Endodermal cell (in vitro differentiated cells): ENCODE measurements at regions not wholly inside any gene's neighbourhood (a gene's known extent, or its start where the extent isn't known, plus 50 kb on each side); places are given as distances from the start of the nearest gene placed in this dataset.

Experiments used
- DNase-seq: peaks from one replicate; pipeline ENCODE4 v3.0.0-alpha.2; 2017
- H3K27ac ChIP-seq: 2 replicates; pipeline ENCODE4 v1.5.1; 2013; ENCODE audit warnings: mild to moderate bottlenecking, low read depth, low read length, moderate library complexity
- H3K27me3 ChIP-seq: 2 replicates; pipeline ENCODE4 v1.6.1; 2013; ENCODE audit warnings: mild to moderate bottlenecking, low read length, moderate library complexity; ENCODE audit not compliant: insufficient read depth, control insufficient read depth, poor library complexity, severe bottlenecking
- H3K36me3 ChIP-seq: 2 replicates; pipeline ENCODE4 v1.7.0; 2013; ENCODE audit warnings: mild to moderate bottlenecking, low read length, moderate library complexity; ENCODE audit not compliant: control insufficient read depth, insufficient read depth
- H3K4me1 ChIP-seq: one replicate; pipeline ENCODE4 v1.7.0; 2013; ENCODE audit warnings: low read length; ENCODE audit not compliant: control insufficient read depth, insufficient read depth
- H3K4me3 ChIP-seq: 2 replicates; pipeline ENCODE4 v1.5.1; 2013; ENCODE audit warnings: mild to moderate bottlenecking, low read length, moderate library complexity
- H3K9ac ChIP-seq: 2 replicates; pipeline ENCODE4 v1.6.1; 2013; ENCODE audit warnings: mild to moderate bottlenecking, low read length, moderate library complexity; ENCODE audit not compliant: poor library complexity, severe bottlenecking; ENCODE audit errors: extremely low read depth
- H3K9me3 ChIP-seq: 2 replicates; pipeline ENCODE4 v1.6.1; 2013; ENCODE audit warnings: mild to moderate bottlenecking, low read length, moderate library complexity; ENCODE audit not compliant: control insufficient read depth
- H3K27ac Mint-ChIP-seq: 2 replicates; pipeline ENCODE4 v1.8.0; 2020; ENCODE audit warnings: mixed read lengths
- H3K27me3 Mint-ChIP-seq: 2 replicates; pipeline ENCODE4 v1.8.0; 2021; ENCODE audit warnings: mild to moderate bottlenecking, mixed read lengths; ENCODE audit not compliant: insufficient read depth
- H3K36me3 Mint-ChIP-seq: 2 replicates; pipeline ENCODE4 v1.8.0; 2020; ENCODE audit warnings: low read depth, mixed read lengths
- H3K4me1 Mint-ChIP-seq: 2 replicates; pipeline ENCODE4 v1.8.0; 2020; ENCODE audit warnings: mixed read lengths
- H3K4me3 Mint-ChIP-seq: 2 replicates; pipeline ENCODE4 v1.8.0; 2020; ENCODE audit warnings: mild to moderate bottlenecking, moderate library complexity, mixed read lengths
- H3K9me3 Mint-ChIP-seq: 2 replicates; pipeline ENCODE4 v1.8.0; 2020; ENCODE audit warnings: mild to moderate bottlenecking, mixed read lengths
- WGBS, 2 experiments: methylation state at CpG; one replicate each; pipeline versions ENCODE4 v1.1.5 to v1.1.7; 2013; ENCODE audit warnings: missing lambda C conversion rate in 2 of 2, mixed read lengths in 1 of 2; ENCODE audit not compliant: insufficient coverage in 1 of 2, insufficient read length in 1 of 2; 5-methylcytosine and 5-hydroxymethylcytosine counted together
- TF ChIP-seq, protein P1 (sequence below): fragments of 200-600 bp; sonication (generic); conservative IDR thresholded peaks from 2 replicates; pipeline ENCODE4 v1.5.0; 2021; ENCODE audit warnings: antibody characterized with exemption, mild to moderate bottlenecking

DNA sequence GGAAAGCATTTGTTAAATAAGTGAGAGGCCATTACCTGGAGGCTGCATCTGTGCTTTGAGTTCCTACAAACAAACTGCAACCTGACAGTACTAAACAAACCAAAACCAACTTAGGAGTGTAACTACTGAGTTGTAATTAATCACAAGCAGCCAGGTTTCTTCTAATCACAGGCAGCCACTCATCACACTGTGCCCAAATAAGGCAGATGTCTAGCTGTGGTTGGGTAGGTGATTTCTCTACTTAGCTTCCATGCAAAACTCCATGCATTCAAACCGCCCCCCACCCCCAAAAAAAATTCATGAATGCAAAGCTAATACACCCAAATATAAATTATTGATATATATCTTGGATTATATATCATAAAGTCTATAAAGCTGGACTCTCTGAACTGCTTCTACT is 461.1 kb downstream of the ARL4A start:
- Histone ChIP-seq H3K27me3 (no peaks in the 10 kb centered on the region), H3K4me1 (peaks cover 3% of the 10 kb centered on the region), H3K9me3 (no peaks in the 10 kb centered on the region), H3K36me3 (no peaks in the 10 kb centered on the region), H3K27ac (no peak overlapping the region), H3K4me3 (no peak overlapping the region), H3K9ac (no peak overlapping the region)
- Mint-ChIP-seq H3K4me1 (peaks cover 13% of the 10 kb centered on the region), H3K27me3 (no peaks in the 10 kb centered on the region), H3K27ac (no peak overlapping the region), H3K36me3 (no peaks in the 10 kb centered on the region), H3K4me3 (no peak overlapping the region), H3K9me3 (no peaks in the 10 kb centered on the region)
- no CpG with 5 or more reads among the region's 1 CpG for WGBS, 2 experiments
- DNase-seq: no peak
- TF ChIP-seq, protein P1, sequence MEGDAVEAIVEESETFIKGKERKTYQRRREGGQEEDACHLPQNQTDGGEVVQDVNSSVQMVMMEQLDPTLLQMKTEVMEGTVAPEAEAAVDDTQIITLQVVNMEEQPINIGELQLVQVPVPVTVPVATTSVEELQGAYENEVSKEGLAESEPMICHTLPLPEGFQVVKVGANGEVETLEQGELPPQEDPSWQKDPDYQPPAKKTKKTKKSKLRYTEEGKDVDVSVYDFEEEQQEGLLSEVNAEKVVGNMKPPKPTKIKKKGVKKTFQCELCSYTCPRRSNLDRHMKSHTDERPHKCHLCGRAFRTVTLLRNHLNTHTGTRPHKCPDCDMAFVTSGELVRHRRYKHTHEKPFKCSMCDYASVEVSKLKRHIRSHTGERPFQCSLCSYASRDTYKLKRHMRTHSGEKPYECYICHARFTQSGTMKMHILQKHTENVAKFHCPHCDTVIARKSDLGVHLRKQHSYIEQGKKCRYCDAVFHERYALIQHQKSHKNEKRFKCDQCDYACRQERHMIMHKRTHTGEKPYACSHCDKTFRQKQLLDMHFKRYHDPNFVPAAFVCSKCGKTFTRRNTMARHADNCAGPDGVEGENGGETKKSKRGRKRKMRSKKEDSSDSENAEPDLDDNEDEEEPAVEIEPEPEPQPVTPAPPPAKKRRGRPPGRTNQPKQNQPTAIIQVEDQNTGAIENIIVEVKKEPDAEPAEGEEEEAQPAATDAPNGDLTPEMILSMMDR: no peak

DNA sequence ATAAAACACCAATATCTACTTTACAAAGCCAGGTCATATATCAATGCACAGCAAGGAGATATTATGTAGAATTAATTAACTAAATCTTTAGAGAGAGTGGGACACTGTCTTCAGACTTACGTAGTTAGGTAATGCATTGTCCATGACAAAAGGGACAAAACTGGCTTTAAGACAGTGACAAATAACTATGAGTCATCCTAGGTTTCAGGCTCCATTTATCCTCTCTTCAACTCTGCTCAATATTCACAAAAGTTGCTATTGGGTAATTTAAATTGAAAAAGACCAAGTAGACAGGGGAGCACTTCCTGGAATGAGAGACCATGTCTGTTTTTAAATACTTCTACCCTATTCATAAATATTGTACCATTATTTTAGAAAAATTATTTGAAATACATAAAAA is 464.5 kb downstream of the ARL4A start:
- no peaks in the 10 kb centered on the region for H3K9me3 Mint-ChIP-seq

DNA sequence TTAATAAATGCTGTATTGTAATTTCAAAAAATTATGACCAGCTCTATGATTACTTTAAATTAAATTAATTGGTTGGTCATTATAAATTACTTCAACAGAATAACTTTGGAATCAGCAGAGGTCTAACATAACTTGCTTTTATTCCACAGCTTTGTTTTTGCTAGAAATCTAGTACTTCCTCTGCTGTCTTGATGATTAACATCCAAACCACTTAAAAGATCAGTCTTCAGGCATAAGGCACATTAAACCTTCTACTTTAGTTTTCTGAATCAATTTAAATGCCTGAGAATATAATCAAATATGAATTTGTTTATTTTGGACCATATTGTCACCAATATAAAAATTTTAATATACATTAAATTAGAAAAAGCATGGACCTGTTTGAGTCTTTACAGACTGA is 465.3 kb downstream of the ARL4A start:
- H3K9ac ChIP-seq: no peak overlapping the region
- Mint-ChIP-seq H3K9me3 (no peaks in the 10 kb centered on the region), H3K4me3 (no peak overlapping the region), H3K36me3 (no peaks in the 10 kb centered on the region), H3K27me3 (no peaks in the 10 kb centered on the region), H3K4me1 (peaks cover 26% of the 10 kb centered on the region), H3K27ac (no peak overlapping the region)
- H3K4me3 ChIP-seq: no peak overlapping the region
- no peak overlapping the region for H3K27ac ChIP-seq
- no peaks in the 10 kb centered on the region for H3K36me3 ChIP-seq
- TF ChIP-seq, protein P1: no peak
- no peak for DNase-seq
- no peaks in the 10 kb centered on the region for H3K9me3 ChIP-seq
- no peaks in the 10 kb centered on the region for H3K27me3 ChIP-seq
- H3K4me1 ChIP-seq: peaks cover 6% of the 10 kb centered on the region

More for the DNA sequence above, 464.5 kb downstream of the ARL4A start:
- 79% methylated on average over 1 of the region's 1 CpG; no CpG with 5 or more reads in 1 of the 2 experiments for WGBS, 2 experiments
- Mint-ChIP-seq H3K27ac (no peak overlapping the region), H3K4me1 (peaks cover 26% of the 10 kb centered on the region), H3K27me3 (no peaks in the 10 kb centered on the region), H3K36me3 (no peaks in the 10 kb centered on the region), H3K4me3 (no peak overlapping the region)
- no peaks in the 10 kb centered on the region for H3K9me3 ChIP-seq
- peaks cover 6% of the 10 kb centered on the region for H3K4me1 ChIP-seq
- DNase-seq: no peak
- H3K27me3 ChIP-seq: no peaks in the 10 kb centered on the region
- no peak overlapping the region for H3K9ac ChIP-seq
- TF ChIP-seq, protein P1: no peak
- no peak overlapping the region for H3K4me3 ChIP-seq
- H3K27ac ChIP-seq: no peak overlapping the region
- H3K36me3 ChIP-seq: no peaks in the 10 kb centered on the region
